Liver (tissue), 8 donors: ENCODE measurements at regions not wholly inside any gene's neighbourhood (a gene's known extent, or its start where the extent isn't known, plus 50 kb on each side); places are given as distances from the start of the nearest gene placed in this dataset.

Experiments
- DNase-seq: peaks from one replicate; pipeline ENCODE4 v3.0.0-alpha.2; 2017; ENCODE audit warnings: low spot score
- H3K27ac ChIP-seq, 2 donors: one replicate each; pipeline ENCODE4 v1.7.0; 2013; ENCODE audit warnings: inconsistent platforms in 2 of 2, low read length in 2 of 2, control low read depth in 1 of 2, low read depth in 1 of 2, mild to moderate bottlenecking in 1 of 2
- H3K27me3 ChIP-seq, 4 donors: one replicate each; pipeline versions ENCODE4 v1.6.1 to v1.7.0; 2013; ENCODE audit warnings: low read length in 3 of 4, inconsistent platforms in 1 of 4, mild to moderate bottlenecking in 1 of 4, moderate library complexity in 1 of 4; ENCODE audit not compliant: control insufficient read depth in 4 of 4, insufficient read depth in 4 of 4
- H3K36me3 ChIP-seq, 4 donors: one replicate each; pipeline versions ENCODE4 v1.6.1 to v1.7.0; 2013; ENCODE audit warnings: low read length in 3 of 4, mild to moderate bottlenecking in 3 of 4, low read depth in 1 of 4, moderate library complexity in 1 of 4; ENCODE audit not compliant: control insufficient read depth in 4 of 4, insufficient read depth in 3 of 4
- H3K4me1 ChIP-seq, 4 donors: one replicate each; pipeline versions ENCODE4 v1.6.1 to v1.7.0; 2013; ENCODE audit warnings: low read length in 3 of 4, mild to moderate bottlenecking in 3 of 4, moderate library complexity in 1 of 4; ENCODE audit not compliant: control insufficient read depth in 4 of 4, insufficient read depth in 4 of 4
- H3K4me3 ChIP-seq, 3 donors: one replicate each; pipeline versions ENCODE4 v1.6.1 to v1.7.0; 2013; ENCODE audit warnings: low read length in 3 of 3, control low read depth in 1 of 3, low read depth in 1 of 3, mild to moderate bottlenecking in 1 of 3
- H3K9ac ChIP-seq, 2 donors: one replicate each; pipeline ENCODE4 v1.7.0; 2013; ENCODE audit warnings: low read length in 2 of 2, mild to moderate bottlenecking in 2 of 2, moderate library complexity in 2 of 2, control low read depth in 1 of 2, low read depth in 1 of 2
- H3K9me3 ChIP-seq, 4 donors: one replicate each; pipeline versions ENCODE4 v1.6.1 to v1.7.0; 2013; ENCODE audit warnings: low read length in 3 of 4; ENCODE audit not compliant: control insufficient read depth in 4 of 4
- ATF3 ChIP-seq: IDR thresholded peaks from 2 replicates; pipeline ENCODE4 v1.6.1; 2016; ENCODE audit warnings: antibody characterized with exemption
- CTCF ChIP-seq: fragments of 150-350 bp; IDR thresholded peaks from 2 replicates; pipeline ENCODE4 v1.5.1; 2017; ENCODE audit warnings: improper control_type of control experiment, low read depth, low read length; ENCODE audit not compliant: missing input control
- EGR1 ChIP-seq, 2 donors: IDR thresholded peaks; 2 replicates each; pipeline ENCODE4 v1.6.1; 2016 to 2018; ENCODE audit warnings: antibody characterized with exemption in 2 of 2, low read depth in 2 of 2
- FOXA1 ChIP-seq: IDR thresholded peaks from 2 replicates; pipeline ENCODE4 v1.6.1; 2016; ENCODE audit warnings: antibody characterized with exemption
- FOXA2 ChIP-seq: IDR thresholded peaks from 2 replicates; pipeline ENCODE4 v1.6.1; 2016; ENCODE audit warnings: antibody characterized with exemption
- GABPA ChIP-seq, 2 donors: IDR thresholded peaks in 1 of 2; conservative IDR thresholded peaks in 1 of 2; 2 replicates each; pipeline ENCODE4 v1.6.1; 2016; ENCODE audit warnings: antibody characterized with exemption in 2 of 2, mild to moderate bottlenecking in 1 of 2, moderate library complexity in 1 of 2
- HNF4A ChIP-seq, 2 donors: conservative IDR thresholded peaks; 2 replicates each; pipeline ENCODE4 v1.6.1; 2016; ENCODE audit warnings: antibody characterized with exemption in 2 of 2, mild to moderate bottlenecking in 2 of 2
- HNF4G ChIP-seq: IDR thresholded peaks from 2 replicates; pipeline ENCODE4 v1.6.1; 2016; ENCODE audit warnings: antibody characterized with exemption
- JUND ChIP-seq, 2 donors: IDR thresholded peaks; 2 replicates each; pipeline ENCODE4 v1.6.1; 2016; ENCODE audit warnings: antibody characterized with exemption in 2 of 2
- MAX ChIP-seq: IDR thresholded peaks from 2 replicates; pipeline ENCODE4 v1.6.1; 2016; ENCODE audit warnings: antibody characterized with exemption
- NR2F2 ChIP-seq: IDR thresholded peaks from 2 replicates; pipeline ENCODE4 v1.6.1; 2016; ENCODE audit warnings: antibody characterized with exemption
- RAD21 ChIP-seq, 2 donors: IDR thresholded peaks; 2 replicates each; pipeline ENCODE4 v1.6.1; 2016; ENCODE audit warnings: antibody characterized with exemption in 2 of 2, mild to moderate bottlenecking in 2 of 2
- REST ChIP-seq: IDR thresholded peaks from 2 replicates; pipeline ENCODE4 v1.6.1; 2016; ENCODE audit warnings: antibody characterized with exemption, mild to moderate bottlenecking
- RXRA ChIP-seq, 2 donors: IDR thresholded peaks; 2 replicates each; pipeline ENCODE4 v1.6.1; 2017 to 2018; ENCODE audit warnings: antibody characterized with exemption in 2 of 2, mild to moderate bottlenecking in 1 of 2
- SP1 ChIP-seq: IDR thresholded peaks from 2 replicates; pipeline ENCODE4 v1.6.1; 2018; ENCODE audit warnings: antibody characterized with exemption, mild to moderate bottlenecking
- TAF1 ChIP-seq: conservative IDR thresholded peaks from 2 replicates; pipeline ENCODE4 v1.6.1; 2016; ENCODE audit warnings: antibody characterized with exemption, mild to moderate bottlenecking
- YY1 ChIP-seq: IDR thresholded peaks from 2 replicates; pipeline ENCODE4 v1.6.1; 2016; ENCODE audit warnings: antibody characterized with exemption, mild to moderate bottlenecking
- ZBTB33 ChIP-seq: IDR thresholded peaks from 2 replicates; pipeline ENCODE4 v1.6.1; 2016; ENCODE audit warnings: antibody characterized with exemption
- WGBS: extraction: QIAGEN DNeasy Blood & Tissue Kit; methylation state at CpG from one replicate; pipeline ENCODE4 v1.1.7; 2013; 5-methylcytosine and 5-hydroxymethylcytosine counted together
- donor health status: healthy.
- donor health status: healthy.
- donor health status: healthy.
- donor health status: healthy.
- donor health status: healthy.

- WGBS = 70% methylated on average over 11 of the region's 11 CpGs
- no peaks in the 10 kb centered on the region for H3K4me1 ChIP-seq
- no peak overlapping the region for H3K27ac ChIP-seq
- no peaks in the 10 kb centered on the region for H3K9me3 ChIP-seq
- TF ChIP-seq GABPA (IDR thresholded peaks at IDR 0.05 in 1 of 2, conservative IDR thresholded peaks at IDR 0.05 in 1 of 2) = no peak
- TF ChIP-seq NR2F2 = no peak
- no peak for TF ChIP-seq HNF4A (conservative IDR thresholded peaks at IDR 0.05)
- TF ChIP-seq JUND (IDR thresholded peaks at IDR 0.05) = no peak
- TF ChIP-seq SP1 = no peak
- no peak for TF ChIP-seq EGR1 (IDR thresholded peaks at IDR 0.05; ENCODE audit: low read depth in 2 of 2)
- no peak for TF ChIP-seq FOXA2
- TF ChIP-seq YY1 = no peak
- no peak for TF ChIP-seq TAF1
- TF ChIP-seq ATF3 = no peak
- no peak for TF ChIP-seq FOXA1
- no peak for TF ChIP-seq HNF4G
- TF ChIP-seq ZBTB33 = no peak
- TF ChIP-seq RXRA (IDR thresholded peaks at IDR 0.05) = no peak
- TF ChIP-seq MAX = no peak
- no peak for TF ChIP-seq RAD21 (IDR thresholded peaks at IDR 0.05)
- no peak for TF ChIP-seq CTCF
- no peak for TF ChIP-seq REST
- H3K9ac ChIP-seq = no peak overlapping the region
- DNase-seq = no peak
- no peak overlapping the region for H3K4me3 ChIP-seq
- H3K36me3 ChIP-seq = no peaks in the 10 kb centered on the region
- H3K27me3 ChIP-seq = no peaks in the 10 kb centered on the region
Measured at GRCh38 chr4:31442236-31442635, 722.1 kb downstream of the PCDH7 start.

GRCh38 chr4:31445526-31445925, 725.4 kb downstream of the PCDH7 start:
- H3K4me1 ChIP-seq = no peaks in the 10 kb centered on the region
- H3K27ac ChIP-seq = no peak overlapping the region
- TF ChIP-seq YY1 (no peak), ATF3 (no peak), HNF4G (no peak), ZBTB33 (no peak), TAF1 (no peak), SP1 (no peak), CTCF (no peak), EGR1 (IDR thresholded peaks at IDR 0.05; ENCODE audit: low read depth in 2 of 2) (no peak), JUND (IDR thresholded peaks at IDR 0.05) (no peak)
- 80% methylated on average over 3 of the region's 3 CpGs for WGBS
- no peaks in the 10 kb centered on the region for H3K36me3 ChIP-seq
- no peaks in the 10 kb centered on the region for H3K27me3 ChIP-seq
- DNase-seq = no peak
- H3K4me3 ChIP-seq = no peak overlapping the region
- no peak overlapping the region for H3K9ac ChIP-seq
- H3K9me3 ChIP-seq = no peaks in the 10 kb centered on the region
